ENCODE measurements at regions not wholly inside any gene's neighbourhood (a gene's known extent, or its start where the extent isn't known, plus 50 kb on each side); places are given as distances from the start of the nearest gene placed in this dataset.
A peak's percentile ranks its signal among the peaks of the same experiment; 100 is the strongest.

GRCh38 chr13:29959603-29960002 lies 109.2 kb upstream of the UBL3 start:
- ATAC-seq, result no peak
- DNase-seq (ENCODE audit: low spot score), result no peak

GRCh38 chr13:29959086-29959485 lies 108.7 kb upstream of the UBL3 start:
- DNase-seq (ENCODE audit: low spot score), result no peak
- ATAC-seq, result no peak

- no peak for DNase-seq (ENCODE audit: low spot score)
These were observed 108.1 kb upstream of the UBL3 start for GRCh38 chr13:29958476-29958875.

GRCh38 chr13:29957320-29957719 lies 106.9 kb upstream of the UBL3 start:
- DNase-seq (ENCODE audit: low spot score) (no peak), ATAC-seq (no peak)

More at GRCh38 chr13:29958476-29958875, 108.1 kb upstream of the UBL3 start:
- ATAC-seq, result no peak

- no peak for ATAC-seq
- no peak for DNase-seq (ENCODE audit: low spot score)
These were observed 106.4 kb upstream of the UBL3 start for GRCh38 chr13:29956853-29957252.

GRCh38 chr13:29955137-29955650 lies 104.8 kb upstream of the UBL3 start:
- ATAC-seq (peak; percentile 58), DNase-seq (ENCODE audit: low spot score) (peak; percentile 54)

GRCh38 chr13:29954082-29955028 lies 103.9 kb upstream of the UBL3 start:
- DNase-seq (ENCODE audit: low spot score), result peak; percentile 76

GRCh38 chr13:29953542-29953941 lies 103.1 kb upstream of the UBL3 start:
- no peak for ATAC-seq
- no peak for DNase-seq (ENCODE audit: low spot score)

More at GRCh38 chr13:29954082-29955028, 103.9 kb upstream of the UBL3 start:
- peak; percentile 93 for ATAC-seq

GRCh38 chr13:29952245-29952644 lies 101.8 kb upstream of the UBL3 start:
- ATAC-seq, result no peak
- no peak for DNase-seq (ENCODE audit: low spot score)

GRCh38 chr13:29948791-29949190 lies 98.4 kb upstream of the UBL3 start:
- DNase-seq (ENCODE audit: low spot score), result no peak
- no peak for ATAC-seq

GRCh38 chr13:29948244-29948643 lies 97.8 kb upstream of the UBL3 start:
- no peak for ATAC-seq

GRCh38 chr13:29947839-29948238 lies 97.4 kb upstream of the UBL3 start:
- DNase-seq (ENCODE audit: low spot score) (no peak), ATAC-seq (no peak)

More at GRCh38 chr13:29948244-29948643, 97.8 kb upstream of the UBL3 start:
- DNase-seq (ENCODE audit: low spot score), result no peak

GRCh38 chr13:29946093-29946492 lies 95.7 kb upstream of the UBL3 start:
- ATAC-seq (no peak), DNase-seq (ENCODE audit: low spot score) (no peak)

- ATAC-seq (no peak), DNase-seq (ENCODE audit: low spot score) (no peak)
These were observed 93.3 kb upstream of the UBL3 start for GRCh38 chr13:29943686-29944085.

- no peak for DNase-seq (ENCODE audit: low spot score)
- ATAC-seq, result no peak
These were observed 92.9 kb upstream of the UBL3 start for GRCh38 chr13:29943273-29943672.

GRCh38 chr13:29940715-29941114 lies 90.3 kb upstream of the UBL3 start:
- DNase-seq (ENCODE audit: low spot score) (no peak), ATAC-seq (peak; percentile 59)

- no peak for DNase-seq (ENCODE audit: low spot score)
- ATAC-seq, result no peak
These were observed 88.7 kb upstream of the UBL3 start for GRCh38 chr13:29939158-29939557.

- ATAC-seq, result no peak
These were observed 87.4 kb upstream of the UBL3 start for GRCh38 chr13:29937841-29938240.

GRCh38 chr13:29937379-29937778 lies 87.0 kb upstream of the UBL3 start:
- DNase-seq (ENCODE audit: low spot score) (no peak), ATAC-seq (no peak)

More at GRCh38 chr13:29937841-29938240, 87.4 kb upstream of the UBL3 start:
- no peak for DNase-seq (ENCODE audit: low spot score)

- DNase-seq (ENCODE audit: low spot score) (no peak), ATAC-seq (no peak)
These were observed 86.5 kb upstream of the UBL3 start for GRCh38 chr13:29936956-29937355.

GRCh38 chr13:29936051-29936813 lies 85.8 kb upstream of the UBL3 start:
- peak; percentile 88 for ATAC-seq
- peak; percentile 59 for DNase-seq (ENCODE audit: low spot score)
